K562 (cell line): ENCODE measurements at regions not wholly inside any gene's neighbourhood (a gene's known extent, or its start where the extent isn't known, plus 50 kb on each side); places are given as distances from the start of the nearest gene placed in this dataset.

Experiments
- ATAC-seq: fragments of 200-7000 bp; cut with Tn5 transposase; 3 replicates; pipeline ENCODE4 v1.9.1; 2020; ENCODE audit warnings: moderate library complexity
- BruUV-seq: library from RNA; stranded (reverse); fragments of 400-500 nt; replicated peaks from 2 replicates; lab custom pipeline; 2021; lab: Mats Ljungman, UMichigan
- CTCF ChIA-PET: fragments of 300-600 bp; formaldehyde crosslinking; extraction: SDS; loops from one replicate; lab custom pipeline; 2021; ENCODE audit warnings: low intra/inter-chr PET ratio; lab: Yijun Ruan, JAX
- POLR2A ChIA-PET: fragments of 300-600, 350-650 bp; sonication (Branson Sonifier 250); formaldehyde crosslinking; extraction: SDS; loops from one replicate; lab custom pipeline; 2021; ENCODE audit warnings: antibody characterized with exemption, inconsistent platforms; lab: Yijun Ruan, JAX
- DNase-seq, 4 experiments: peaks; one replicate each; pipeline versions ENCODE4 v3.0.0 to v3.0.0-alpha.2; 2011 to 2018; ENCODE audit warnings: low spot score in 3 of 4, mixed read lengths in 3 of 4; ENCODE audit errors: extremely low read depth in 1 of 4
- FAIRE-seq: peaks from 2 replicates; lab custom pipeline; 2011; peaks lifted over from hg19 to GRCh38; lab: Jason Lieb, UNC
- H2AFZ ChIP-seq: 2 replicates; pipeline ENCODE4 v1.6.0; 2011; ENCODE audit warnings: low read depth, low read length, control low read depth, inconsistent platforms
- H3K27ac ChIP-seq: fragments of 200-600 bp; 3 replicates; pipeline ENCODE4 v1.8.0; 2011; ENCODE audit warnings: low read depth, mild to moderate bottlenecking, control low read depth, inconsistent platforms, low read length, moderate library complexity, mixed read lengths; ENCODE audit errors: extremely low read depth
- H3K27me3 ChIP-seq, 2 experiments: fragments of 300-600 bp in 1 of 2; 2 replicates in 1 of 2; 3 replicates in 1 of 2; pipeline versions ENCODE4 v1.6.0 to v1.8.0; 2011; ENCODE audit warnings: inconsistent platforms in 2 of 2, low read length in 2 of 2, mild to moderate bottlenecking in 1 of 2, mixed read lengths in 1 of 2, moderate library complexity in 1 of 2; ENCODE audit not compliant: control insufficient read depth in 2 of 2, insufficient read depth in 2 of 2
- H3K36me3 ChIP-seq: fragments of 300-600 bp; 3 replicates; pipeline ENCODE4 v1.8.0; 2011; ENCODE audit warnings: mild to moderate bottlenecking, low read length, inconsistent platforms; ENCODE audit not compliant: control insufficient read depth, insufficient read depth
- H3K4me1 ChIP-seq, 2 experiments: fragments of 200-600 bp in 1 of 2; replicated peaks in 1 of 2; 2 replicates in 1 of 2; 3 replicates in 1 of 2; pipeline versions ENCODE4 v1.5.1 to v1.8.0; 2011; ENCODE audit warnings: inconsistent platforms in 2 of 2, low read length in 2 of 2, mild to moderate bottlenecking in 1 of 2, mixed read lengths in 1 of 2, moderate library complexity in 1 of 2; ENCODE audit not compliant: control insufficient read depth in 2 of 2, insufficient read depth in 2 of 2
- H3K4me2 ChIP-seq: 2 replicates; pipeline ENCODE4 v1.6.1; 2011; ENCODE audit warnings: low read length, control low read depth, inconsistent platforms, mixed read lengths; ENCODE audit not compliant: insufficient read depth
- H3K4me3 ChIP-seq: fragments of 200-600 bp; sonication (generic), shearing (Covaris generic); 2 replicates; pipeline ENCODE4 v1.5.1; 2016; ENCODE audit warnings: control low read depth, inconsistent platforms
- H3K79me2 ChIP-seq: fragments of 200-600 bp; 3 replicates; pipeline ENCODE4 v1.8.0; 2011; ENCODE audit warnings: low read length, inconsistent platforms; ENCODE audit not compliant: control insufficient read depth, insufficient read depth
- H3K9ac ChIP-seq, 2 experiments: 2 replicates each; pipeline versions ENCODE4 v1.6.0 to v1.6.1; 2011; ENCODE audit warnings: low read depth in 2 of 2, low read length in 2 of 2, control low read depth in 1 of 2, inconsistent platforms in 1 of 2, mild to moderate bottlenecking in 1 of 2, mixed read lengths in 1 of 2; ENCODE audit not compliant: insufficient read depth in 1 of 2
- H3K9me1 ChIP-seq: one replicate; pipeline ENCODE4 v1.6.0; 2011; ENCODE audit warnings: inconsistent platforms, mild to moderate bottlenecking, low read length, moderate library complexity; ENCODE audit not compliant: control insufficient read depth, insufficient read depth
- H3K9me3 ChIP-seq: replicated peaks from 2 replicates; pipeline ENCODE4 v1.5.1; 2011; ENCODE audit warnings: low read depth, low read length, inconsistent platforms; ENCODE audit not compliant: control insufficient read depth, insufficient read depth
- H4K20me1 ChIP-seq: replicated peaks from 2 replicates; pipeline ENCODE4 v1.6.1; 2011; ENCODE audit warnings: low read length, inconsistent platforms, mixed read lengths; ENCODE audit not compliant: control insufficient read depth, insufficient read depth
- FOXA1 ChIP-seq: fragments of 450-650 bp; IDR thresholded peaks from 2 replicates; pipeline ENCODE4 v1.6.1; 2016; ENCODE audit warnings: mild to moderate bottlenecking, borderline replicate concordance
- FOXM1 ChIP-seq, 2 experiments: fragments of 450-650 bp in 1 of 2; sonication (generic) in 1 of 2; formaldehyde crosslinking in 1 of 2; IDR thresholded peaks; 2 replicates each; pipeline versions ENCODE4 v1.6.1 to v1.9.0; 2017 to 2022; ENCODE audit warnings: low read depth in 2 of 2, mild to moderate bottlenecking in 2 of 2, missing genetic modification reagents in 1 of 2, moderate library complexity in 1 of 2
- MLX ChIP-seq, 2 experiments: fragments of 450-650 bp in 1 of 2; sonication (generic) in 1 of 2; formaldehyde crosslinking; conservative IDR thresholded peaks; 2 replicates each; pipeline versions ENCODE4 v1.4.0 to v1.8.1; 2020 to 2022; ENCODE audit warnings: mild to moderate bottlenecking in 1 of 2, missing genetic modification reagents in 1 of 2
- SIRT6 ChIP-seq: IDR thresholded peaks from one replicate; pipeline ENCODE4 v1.6.1; 2012; ENCODE audit warnings: low read depth, mild to moderate bottlenecking, control low read depth, inconsistent platforms, low read length, moderate library complexity
- SMAD1 ChIP-seq: fragments of 150-350 bp; IDR thresholded peaks from 2 replicates; pipeline ENCODE4 v1.6.1; 2014; ENCODE audit warnings: low read length, low read depth; ENCODE audit not compliant: partially characterized antibody
- TAF9B ChIP-seq: fragments of 450-650 bp; IDR thresholded peaks from 2 replicates; pipeline ENCODE4 v1.6.1; 2018; ENCODE audit warnings: mild to moderate bottlenecking; ENCODE audit not compliant: partially characterized antibody
- XRCC3 ChIP-seq: fragments of 450-650 bp; IDR thresholded peaks from 2 replicates; pipeline ENCODE4 v1.6.1; 2017; ENCODE audit warnings: mild to moderate bottlenecking, moderate library complexity
- ZKSCAN3 ChIP-seq: fragments of 250-450 bp; sonication (Bioruptor Pico); IDR thresholded peaks from 2 replicates; pipeline ENCODE4 v1.4.0; 2020
- ZNF655 ChIP-seq: fragments of 250-450 bp; sonication (Bioruptor Pico); IDR thresholded peaks from 2 replicates; pipeline ENCODE4 v1.5.0; 2021
- in situ Hi-C: fragments of 300-500 bp; cut with MboI; formaldehyde crosslinking; loops from 4 replicates; pipeline ENCODE4 v1.15.0; 2018; ENCODE audit warnings: inconsistent platforms, mixed read lengths
- intact Hi-C: fragments of 100-400 bp; cut with micrococcal nuclease; formaldehyde crosslinking; loops from 2 replicates; pipeline ENCODE4 v1.14.2; 2022

DNA sequence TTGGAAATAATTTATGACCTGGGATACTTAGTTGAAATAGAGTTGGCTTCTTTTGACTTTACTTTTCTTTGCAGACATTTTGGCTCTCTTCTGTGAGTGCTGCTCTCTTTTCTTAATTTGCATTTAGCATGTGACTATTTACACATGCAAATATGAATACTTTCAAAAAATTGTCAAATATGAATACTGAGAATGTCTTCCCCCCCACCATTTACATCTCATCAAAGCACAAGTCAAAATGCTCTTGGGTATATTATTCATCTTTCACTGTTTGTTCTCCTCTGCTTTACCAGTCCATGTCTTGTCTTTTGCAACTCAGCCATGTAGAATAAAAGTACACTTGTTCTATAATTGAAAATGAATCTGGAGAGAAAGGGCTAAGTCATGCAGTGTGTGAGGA, 126.5 kb downstream of the HHIPL2 start:
- ChIA-PET POLR2A (no interaction called here), CTCF (no interaction called here)
- no peaks in the 10 kb centered on the region for H3K9me3 ChIP-seq
- no peaks in the 10 kb centered on the region for H3K4me1 ChIP-seq
- DNase-seq (no peak), ATAC-seq (no peak), FAIRE-seq (no peak)
- no peaks in the 10 kb centered on the region for H3K27me3 ChIP-seq
- H3K9me1 ChIP-seq: no peaks in the 10 kb centered on the region
- H3K79me2 ChIP-seq: no peaks in the 10 kb centered on the region
- no peak overlapping the region for H3K4me3 ChIP-seq
- in situ Hi-C loops: no loop called here
- TF ChIP-seq ZNF655 (CRISPR knock-in tag) (no peak), FOXA1 (no peak), SMAD1 (no peak), ZKSCAN3 (CRISPR knock-in tag) (no peak), TAF9B (no peak), SIRT6 (no peak), XRCC3 (no peak), FOXM1 (IDR thresholded peaks at IDR 0.05; ENCODE audit: low read depth) (no peak), FOXM1 (CRISPR knock-in tag; IDR thresholded peaks at IDR 0.05; ENCODE audit: low read depth) (no peak), MLX (CRISPR knock-in tag; conservative IDR thresholded peaks at IDR 0.05) (no peak)
- H3K9ac ChIP-seq: no peak overlapping the region
- no peak overlapping the region for H2AFZ ChIP-seq
- intact Hi-C loops: no loop called here
- H4K20me1 ChIP-seq: no peaks in the 10 kb centered on the region
- H3K4me2 ChIP-seq: no peak overlapping the region
- H3K36me3 ChIP-seq: no peaks in the 10 kb centered on the region
- no peak overlapping the region for H3K27ac ChIP-seq
- BruUV-seq: no TSS peak
